ENCODE measurements at regions not wholly inside any gene's neighbourhood (a gene's known extent, or its start where the extent isn't known, plus 50 kb on each side); places are given as distances from the start of the nearest gene placed in this dataset.

GRCh38 chr1:213868482-213868881, 119.3 kb upstream of the PROX1 start:
- ATAC-seq (ENCODE audit: low FRiP score in 2 of 2), result no peak
- no peak for DNase-seq
- no peak overlapping the region for H3K27ac ChIP-seq
- H3K4me1 ChIP-seq, result no peaks in the 10 kb centered on the region
- WGBS, 2 donors, result 88 to 94% methylated on average over 2 of the region's 2 CpGs
- H3K9me3 ChIP-seq, result no peaks in the 10 kb centered on the region
- no peaks in the 10 kb centered on the region for H3K27me3 ChIP-seq
- TF ChIP-seq POLR2AphosphoS5 (IDR thresholded peaks at IDR 0.05) (no peak), POLR2A (IDR thresholded peaks at IDR 0.05) (no peak), EP300 (IDR thresholded peaks at IDR 0.05) (no peak)
- TF ChIP-seq, protein P1, sequence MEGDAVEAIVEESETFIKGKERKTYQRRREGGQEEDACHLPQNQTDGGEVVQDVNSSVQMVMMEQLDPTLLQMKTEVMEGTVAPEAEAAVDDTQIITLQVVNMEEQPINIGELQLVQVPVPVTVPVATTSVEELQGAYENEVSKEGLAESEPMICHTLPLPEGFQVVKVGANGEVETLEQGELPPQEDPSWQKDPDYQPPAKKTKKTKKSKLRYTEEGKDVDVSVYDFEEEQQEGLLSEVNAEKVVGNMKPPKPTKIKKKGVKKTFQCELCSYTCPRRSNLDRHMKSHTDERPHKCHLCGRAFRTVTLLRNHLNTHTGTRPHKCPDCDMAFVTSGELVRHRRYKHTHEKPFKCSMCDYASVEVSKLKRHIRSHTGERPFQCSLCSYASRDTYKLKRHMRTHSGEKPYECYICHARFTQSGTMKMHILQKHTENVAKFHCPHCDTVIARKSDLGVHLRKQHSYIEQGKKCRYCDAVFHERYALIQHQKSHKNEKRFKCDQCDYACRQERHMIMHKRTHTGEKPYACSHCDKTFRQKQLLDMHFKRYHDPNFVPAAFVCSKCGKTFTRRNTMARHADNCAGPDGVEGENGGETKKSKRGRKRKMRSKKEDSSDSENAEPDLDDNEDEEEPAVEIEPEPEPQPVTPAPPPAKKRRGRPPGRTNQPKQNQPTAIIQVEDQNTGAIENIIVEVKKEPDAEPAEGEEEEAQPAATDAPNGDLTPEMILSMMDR (IDR thresholded peaks at IDR 0.05), result no peak
- H3K4me3 ChIP-seq, result no peak overlapping the region
- H3K36me3 ChIP-seq, result no peaks in the 10 kb centered on the region

GRCh38 chr1:213871179-213871578, 116.6 kb upstream of the PROX1 start:
- TF ChIP-seq, protein P1 (IDR thresholded peaks at IDR 0.05), result no peak
- TF ChIP-seq POLR2AphosphoS5 (IDR thresholded peaks at IDR 0.05) (no peak), POLR2A (IDR thresholded peaks at IDR 0.05) (no peak), EP300 (IDR thresholded peaks at IDR 0.05) (no peak)
- Histone ChIP-seq H3K4me3 (no peak overlapping the region), H3K27ac (no peak overlapping the region), H3K4me1 (no peaks in the 10 kb centered on the region), H3K36me3 (no peaks in the 10 kb centered on the region), H3K9me3 (no peaks in the 10 kb centered on the region), H3K27me3 (no peaks in the 10 kb centered on the region)
- ATAC-seq (ENCODE audit: low FRiP score in 2 of 2) (no peak), DNase-seq (no peak)
- WGBS, 2 donors, result 86 to 87% methylated on average over 4 of the region's 4 CpGs

GRCh38 chr1:213874789-213875188, 113.0 kb upstream of the PROX1 start:
- Histone ChIP-seq H3K4me1 (no peaks in the 10 kb centered on the region), H3K27ac (no peak overlapping the region), H3K36me3 (no peaks in the 10 kb centered on the region), H3K4me3 (no peak overlapping the region), H3K27me3 (no peaks in the 10 kb centered on the region), H3K9me3 (no peaks in the 10 kb centered on the region)
- no peak for TF ChIP-seq EP300 (IDR thresholded peaks at IDR 0.05)
- TF ChIP-seq POLR2A (IDR thresholded peaks at IDR 0.05), result no peak
- TF ChIP-seq, protein P1 (IDR thresholded peaks at IDR 0.05), result no peak
- TF ChIP-seq POLR2AphosphoS5 (IDR thresholded peaks at IDR 0.05), result no peak
- WGBS, 2 donors, result 84 to 86% methylated on average over 7 of the region's 7 CpGs
- no peak for DNase-seq
- no peak for ATAC-seq (ENCODE audit: low FRiP score in 2 of 2)

GRCh38 chr1:213876531-213876930, 111.2 kb upstream of the PROX1 start:
- Histone ChIP-seq H3K4me3 (no peak overlapping the region), H3K27me3 (no peaks in the 10 kb centered on the region), H3K9me3 (no peaks in the 10 kb centered on the region), H3K4me1 (no peaks in the 10 kb centered on the region), H3K27ac (no peak overlapping the region), H3K36me3 (no peaks in the 10 kb centered on the region)
- TF ChIP-seq EP300 (IDR thresholded peaks at IDR 0.05) (no peak), POLR2AphosphoS5 (IDR thresholded peaks at IDR 0.05) (no peak)
- TF ChIP-seq, protein P1 (IDR thresholded peaks at IDR 0.05), result no peak
- ATAC-seq (ENCODE audit: low FRiP score in 2 of 2), result no peak
- DNase-seq, result no peak

DNA sequence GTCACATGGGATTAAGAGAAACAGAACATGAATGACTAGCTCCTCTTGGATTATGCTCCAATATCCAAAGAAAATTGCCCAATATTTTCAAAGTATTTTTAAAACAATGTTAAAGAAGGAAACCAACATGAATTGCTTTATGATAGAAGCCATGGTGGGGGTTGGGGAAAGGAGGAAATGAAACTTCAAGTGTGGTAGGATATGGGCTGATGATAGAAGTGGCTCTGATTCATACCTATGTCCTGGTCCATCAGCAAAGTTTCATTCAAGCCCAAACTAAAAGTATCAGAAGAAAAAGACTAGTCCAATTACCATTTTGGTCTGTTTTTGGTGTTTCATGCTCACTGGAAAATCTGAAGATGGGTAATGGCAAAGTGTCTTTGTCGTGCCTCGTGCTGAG, 104.2 kb upstream of the PROX1 start:
- H3K27ac ChIP-seq, result no peak overlapping the region
- no peak for DNase-seq
- no peaks in the 10 kb centered on the region for H3K4me1 ChIP-seq
- no peaks in the 10 kb centered on the region for H3K9me3 ChIP-seq
- TF ChIP-seq EP300 (IDR thresholded peaks at IDR 0.05) (no peak), POLR2AphosphoS5 (IDR thresholded peaks at IDR 0.05) (no peak), POLR2A (IDR thresholded peaks at IDR 0.05) (no peak)
- TF ChIP-seq, protein P1 (IDR thresholded peaks at IDR 0.05), result no peak
- WGBS, 2 donors, result 88 to 94% methylated on average over 2 of the region's 2 CpGs
- H3K27me3 ChIP-seq, result no peaks in the 10 kb centered on the region
- no peak for ATAC-seq (ENCODE audit: low FRiP score in 2 of 2)
- no peaks in the 10 kb centered on the region for H3K36me3 ChIP-seq
- no peak overlapping the region for H3K4me3 ChIP-seq
